Progenitor cell of endocrine pancreas (in vitro differentiated cells): ENCODE measurements at regions not wholly inside any gene's neighbourhood (a gene's known extent, or its start where the extent isn't known, plus 50 kb on each side); places are given as distances from the start of the nearest gene placed in this dataset.

Experiments used
- DNase-seq: peaks from one replicate; pipeline ENCODE4 v3.0.0; 2021; ENCODE audit warnings: low spot score; ENCODE audit not compliant: unreplicated experiment
- H3K27ac Mint-ChIP-seq: 2 replicates; pipeline ENCODE4 v1.8.0; 2021; ENCODE audit warnings: mild to moderate bottlenecking, moderate library complexity, mixed read lengths
- H3K27me3 Mint-ChIP-seq: 2 replicates; pipeline ENCODE4 v1.8.0; 2021; ENCODE audit warnings: mixed read lengths
- H3K36me3 Mint-ChIP-seq: 2 replicates; pipeline ENCODE4 v1.8.0; 2022; ENCODE audit warnings: mixed read lengths; ENCODE audit not compliant: insufficient read depth
- H3K4me1 Mint-ChIP-seq: 2 replicates; pipeline ENCODE4 v1.8.0; 2021; ENCODE audit warnings: low read depth, mixed read lengths
- H3K4me3 Mint-ChIP-seq: 2 replicates; pipeline ENCODE4 v1.8.0; 2021; ENCODE audit warnings: low read depth, mild to moderate bottlenecking, moderate library complexity, mixed read lengths
- H3K9me3 Mint-ChIP-seq: 2 replicates; pipeline ENCODE4 v1.8.0; 2021; ENCODE audit warnings: low read depth, mixed read lengths
- TF ChIP-seq, protein P1 (sequence below): fragments of 200-600 bp; sonication (generic); IDR thresholded peaks from one replicate; pipeline ENCODE4 v1.5.0; 2021; ENCODE audit warnings: antibody characterized with exemption, mild to moderate bottlenecking; ENCODE audit not compliant: unreplicated experiment

DNA sequence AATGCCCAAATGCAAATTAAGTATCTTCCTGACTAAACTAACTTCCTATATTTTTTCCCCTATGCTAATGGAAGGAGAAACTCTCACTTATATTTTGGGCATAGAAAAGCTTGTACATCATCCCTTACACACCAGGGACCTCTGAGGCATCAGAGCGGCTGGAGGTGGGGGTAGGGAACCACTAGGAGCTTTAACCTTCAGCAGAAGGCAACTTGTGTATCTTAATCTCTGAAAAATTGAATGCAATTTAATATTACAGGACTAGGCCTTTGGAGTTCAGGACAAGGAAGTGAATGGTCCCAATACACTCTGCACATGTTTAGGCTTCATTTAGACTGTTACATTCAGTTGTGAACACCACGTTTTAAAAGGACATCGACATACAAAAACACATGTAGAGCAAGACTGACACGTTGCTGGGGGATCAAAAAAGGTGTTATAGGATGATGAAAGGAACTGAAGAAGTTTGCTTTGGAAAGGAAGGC lies 85.9 kb downstream of the NAV1 start:
- no peak for DNase-seq
- Mint-ChIP-seq H3K9me3 (no peaks in the 10 kb centered on the region), H3K27ac (no peak overlapping the region), H3K27me3 (no peaks in the 10 kb centered on the region), H3K4me1 (no peaks in the 10 kb centered on the region), H3K36me3 (no peaks in the 10 kb centered on the region), H3K4me3 (no peak overlapping the region)
- TF ChIP-seq, protein P1, sequence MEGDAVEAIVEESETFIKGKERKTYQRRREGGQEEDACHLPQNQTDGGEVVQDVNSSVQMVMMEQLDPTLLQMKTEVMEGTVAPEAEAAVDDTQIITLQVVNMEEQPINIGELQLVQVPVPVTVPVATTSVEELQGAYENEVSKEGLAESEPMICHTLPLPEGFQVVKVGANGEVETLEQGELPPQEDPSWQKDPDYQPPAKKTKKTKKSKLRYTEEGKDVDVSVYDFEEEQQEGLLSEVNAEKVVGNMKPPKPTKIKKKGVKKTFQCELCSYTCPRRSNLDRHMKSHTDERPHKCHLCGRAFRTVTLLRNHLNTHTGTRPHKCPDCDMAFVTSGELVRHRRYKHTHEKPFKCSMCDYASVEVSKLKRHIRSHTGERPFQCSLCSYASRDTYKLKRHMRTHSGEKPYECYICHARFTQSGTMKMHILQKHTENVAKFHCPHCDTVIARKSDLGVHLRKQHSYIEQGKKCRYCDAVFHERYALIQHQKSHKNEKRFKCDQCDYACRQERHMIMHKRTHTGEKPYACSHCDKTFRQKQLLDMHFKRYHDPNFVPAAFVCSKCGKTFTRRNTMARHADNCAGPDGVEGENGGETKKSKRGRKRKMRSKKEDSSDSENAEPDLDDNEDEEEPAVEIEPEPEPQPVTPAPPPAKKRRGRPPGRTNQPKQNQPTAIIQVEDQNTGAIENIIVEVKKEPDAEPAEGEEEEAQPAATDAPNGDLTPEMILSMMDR: no peak

DNA sequence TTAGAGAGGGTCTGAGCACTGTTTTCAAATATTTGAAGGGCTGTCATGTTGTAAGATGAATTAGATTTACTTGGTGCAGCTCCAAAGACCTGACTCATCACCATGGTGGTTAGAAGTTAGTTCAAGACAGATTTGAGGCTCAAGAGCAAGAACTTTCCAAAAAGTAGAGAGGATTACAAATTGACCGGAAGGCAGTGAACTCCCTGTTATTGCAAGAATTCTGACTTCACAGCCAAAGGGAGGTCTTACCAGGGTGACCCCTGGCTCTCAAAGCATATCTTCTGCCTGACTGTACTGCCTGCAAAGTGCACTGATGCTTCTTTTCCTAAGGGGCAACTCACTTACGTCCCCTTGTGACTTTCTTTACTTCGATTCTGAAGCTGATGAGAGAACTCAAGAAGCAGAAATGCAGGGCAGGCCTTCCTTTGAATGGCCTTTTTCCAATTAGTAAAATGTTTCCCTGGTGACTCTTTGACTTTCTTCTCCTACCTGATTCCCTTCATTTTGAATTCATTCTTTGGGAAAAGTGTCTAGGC lies 86.4 kb downstream of the NAV1 start:
- H3K4me1 Mint-ChIP-seq: no peaks in the 10 kb centered on the region
- H3K4me3 Mint-ChIP-seq: no peak overlapping the region
- H3K27me3 Mint-ChIP-seq: no peaks in the 10 kb centered on the region
- H3K36me3 Mint-ChIP-seq: no peaks in the 10 kb centered on the region
- no peaks in the 10 kb centered on the region for H3K9me3 Mint-ChIP-seq
- TF ChIP-seq, protein P1: no peak
- H3K27ac Mint-ChIP-seq: no peak overlapping the region
- no peak for DNase-seq

DNA sequence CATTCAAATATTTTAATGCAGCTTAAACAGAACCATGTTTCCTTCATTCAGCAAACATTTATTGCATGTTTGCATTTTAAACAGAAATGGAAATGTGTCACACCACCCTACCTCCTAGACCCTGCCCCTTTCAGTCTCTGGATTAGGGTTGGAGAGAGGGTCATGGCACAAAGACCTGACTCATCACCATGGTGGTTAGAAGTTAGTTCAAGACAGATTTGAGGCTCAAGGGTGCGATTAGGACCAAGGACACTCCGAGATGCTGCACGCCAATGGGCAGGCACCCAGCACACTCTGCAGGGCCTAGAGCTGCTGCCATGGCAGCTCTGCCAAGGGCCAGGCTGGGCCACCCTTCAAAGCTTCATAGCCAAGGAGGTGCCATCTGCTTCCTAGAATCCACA lies 86.9 kb downstream of the NAV1 start:
- Mint-ChIP-seq H3K4me3 (no peak overlapping the region), H3K9me3 (no peaks in the 10 kb centered on the region), H3K27ac (no peak overlapping the region), H3K27me3 (no peaks in the 10 kb centered on the region), H3K4me1 (no peaks in the 10 kb centered on the region), H3K36me3 (no peaks in the 10 kb centered on the region)
- DNase-seq: no peak
- TF ChIP-seq, protein P1: no peak

DNA sequence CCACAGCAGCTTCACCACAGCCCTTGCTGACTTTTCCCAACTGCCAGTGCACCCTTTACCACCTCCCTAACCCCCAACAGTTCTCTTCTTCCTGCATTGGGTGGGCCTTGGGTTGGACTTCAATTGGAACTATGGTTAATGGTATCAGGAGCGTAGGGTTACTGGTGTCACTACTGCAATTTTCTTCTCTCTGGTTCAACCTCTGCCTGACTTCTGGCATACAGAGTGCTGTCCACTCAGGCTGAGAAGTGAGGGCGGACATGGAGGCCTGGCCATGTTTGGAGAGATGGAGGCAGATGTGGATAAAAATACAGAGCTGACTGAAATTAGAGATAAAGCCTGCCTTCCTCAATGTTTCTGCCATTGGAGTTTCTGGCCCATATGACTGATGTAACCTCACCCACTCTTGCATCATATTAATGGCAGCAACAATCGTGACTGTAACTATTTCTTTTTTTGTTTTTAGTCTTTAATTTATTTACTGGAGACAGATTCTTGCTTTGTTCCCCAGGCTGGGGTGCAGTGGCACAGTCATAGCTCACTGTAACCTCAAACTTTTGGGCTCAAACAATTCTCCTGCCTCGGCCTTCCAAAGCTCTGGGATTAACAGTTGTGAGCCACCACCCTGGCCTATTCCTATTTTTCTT lies 87.8 kb downstream of the NAV1 start:
- no peaks in the 10 kb centered on the region for H3K4me1 Mint-ChIP-seq
- TF ChIP-seq, protein P1: no peak
- H3K9me3 Mint-ChIP-seq: no peaks in the 10 kb centered on the region
- no peak overlapping the region for H3K27ac Mint-ChIP-seq
- no peak overlapping the region for H3K4me3 Mint-ChIP-seq
- no peaks in the 10 kb centered on the region for H3K27me3 Mint-ChIP-seq
- DNase-seq: no peak
- no peaks in the 10 kb centered on the region for H3K36me3 Mint-ChIP-seq

DNA sequence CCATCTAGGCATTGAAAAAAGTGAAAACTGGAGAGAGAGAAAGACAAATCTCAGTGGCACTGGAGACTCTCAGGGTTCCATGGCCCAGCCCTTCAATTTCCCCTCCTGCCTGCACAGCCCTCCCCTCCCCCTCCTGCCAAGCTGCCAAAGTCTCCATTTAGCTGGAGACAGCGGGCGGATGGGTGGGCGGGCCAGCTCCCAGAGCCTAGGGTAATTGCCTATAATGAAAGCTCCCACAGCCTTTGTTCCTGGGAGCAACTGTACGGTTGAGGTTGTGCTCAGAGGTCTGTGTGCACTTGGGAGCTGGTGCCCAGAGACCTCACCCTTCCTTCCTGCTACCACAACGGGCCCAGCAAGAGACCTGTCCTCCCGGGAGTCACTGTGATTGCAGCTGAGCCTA lies 89.6 kb downstream of the NAV1 start:
- TF ChIP-seq, protein P1: no peak
- Mint-ChIP-seq H3K27me3 (peaks cover 4% of the 10 kb centered on the region), H3K36me3 (no peaks in the 10 kb centered on the region), H3K4me3 (no peak overlapping the region), H3K27ac (no peak overlapping the region), H3K4me1 (no peaks in the 10 kb centered on the region), H3K9me3 (no peaks in the 10 kb centered on the region)
- DNase-seq: no peak
